ENCODE measurements at regions not wholly inside any gene's neighbourhood (a gene's known extent, or its start where the extent isn't known, plus 50 kb on each side); places are given as distances from the start of the nearest gene placed in this dataset.

- intact Hi-C loops (cut with DNase I; ENCODE audit: low total_unique reads) = no loop called here
- no peaks in the 10 kb centered on the region for H3K4me1 ChIP-seq
- H3K27ac ChIP-seq = no peak overlapping the region
- H3K9me3 ChIP-seq = no peaks in the 10 kb centered on the region
- DNase-seq = no peak
- H3K36me3 ChIP-seq = no peaks in the 10 kb centered on the region
- no peak for TF ChIP-seq CTCF (IDR thresholded peaks at IDR 0.05)
- TF ChIP-seq POLR2A (IDR thresholded peaks at IDR 0.05) = no peak
- no peak overlapping the region for H3K4me3 ChIP-seq
- no peaks in the 10 kb centered on the region for H3K27me3 ChIP-seq
Observed at GRCh38 chr4:135605076-135605475, 1403.5 kb upstream of the PABPC4L start.

DNA sequence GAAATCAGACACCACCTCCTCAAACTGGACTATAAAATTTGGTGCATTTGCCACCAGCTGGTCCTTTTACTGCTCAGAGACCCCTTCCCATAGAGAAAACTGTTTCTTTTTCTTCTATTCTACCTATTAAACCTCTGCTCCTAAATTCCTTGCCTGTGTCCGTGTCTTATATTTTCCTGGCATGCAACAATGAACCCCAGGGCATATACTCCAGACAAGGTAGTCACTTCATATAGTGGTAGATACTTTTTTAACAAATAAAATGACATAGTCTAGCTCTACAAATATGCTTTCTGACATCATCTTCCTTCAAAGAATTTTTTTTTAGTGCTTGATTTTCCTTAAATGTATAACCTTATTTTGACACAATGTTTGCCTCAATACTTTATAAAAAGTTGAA lies 1402.9 kb upstream of the PABPC4L start:
- no peaks in the 10 kb centered on the region for H3K27me3 ChIP-seq
- H3K4me3 ChIP-seq = no peak overlapping the region
- no peak for DNase-seq
- no peaks in the 10 kb centered on the region for H3K9me3 ChIP-seq
- TF ChIP-seq CTCF (IDR thresholded peaks at IDR 0.05) = no peak
- no peak for TF ChIP-seq POLR2A (IDR thresholded peaks at IDR 0.05)
- intact Hi-C loops (cut with DNase I; ENCODE audit: low total_unique reads) = no loop called here
- no peaks in the 10 kb centered on the region for H3K36me3 ChIP-seq
- H3K27ac ChIP-seq = no peak overlapping the region
- no peaks in the 10 kb centered on the region for H3K4me1 ChIP-seq

DNA sequence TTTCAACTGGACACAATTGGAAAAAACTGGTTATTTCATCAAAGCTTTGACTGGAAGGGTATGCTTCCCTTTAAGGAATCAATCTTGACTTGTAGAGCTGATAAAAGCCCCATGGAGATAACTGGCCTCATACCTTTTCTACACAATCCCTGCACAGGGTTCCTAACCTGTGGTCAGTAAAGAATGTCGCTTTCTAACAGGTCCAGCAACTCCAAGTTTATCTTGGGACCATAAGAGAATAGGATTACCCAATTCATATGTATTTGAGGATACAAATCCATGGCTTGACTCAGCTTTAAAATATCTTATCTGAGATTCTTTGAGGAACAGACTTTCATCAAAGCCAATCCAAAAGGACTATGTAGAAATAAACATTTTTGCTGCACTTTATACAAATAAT lies 1399.8 kb upstream of the PABPC4L start:
- Histone ChIP-seq H3K27ac (no peak overlapping the region), H3K4me1 (no peaks in the 10 kb centered on the region), H3K4me3 (no peak overlapping the region), H3K9me3 (no peaks in the 10 kb centered on the region), H3K36me3 (no peaks in the 10 kb centered on the region), H3K27me3 (no peaks in the 10 kb centered on the region)
- TF ChIP-seq CTCF (IDR thresholded peaks at IDR 0.05) (no peak), POLR2A (IDR thresholded peaks at IDR 0.05) (no peak)
- no peak for DNase-seq
- intact Hi-C loops (cut with DNase I; ENCODE audit: low total_unique reads) = no loop called here

DNA sequence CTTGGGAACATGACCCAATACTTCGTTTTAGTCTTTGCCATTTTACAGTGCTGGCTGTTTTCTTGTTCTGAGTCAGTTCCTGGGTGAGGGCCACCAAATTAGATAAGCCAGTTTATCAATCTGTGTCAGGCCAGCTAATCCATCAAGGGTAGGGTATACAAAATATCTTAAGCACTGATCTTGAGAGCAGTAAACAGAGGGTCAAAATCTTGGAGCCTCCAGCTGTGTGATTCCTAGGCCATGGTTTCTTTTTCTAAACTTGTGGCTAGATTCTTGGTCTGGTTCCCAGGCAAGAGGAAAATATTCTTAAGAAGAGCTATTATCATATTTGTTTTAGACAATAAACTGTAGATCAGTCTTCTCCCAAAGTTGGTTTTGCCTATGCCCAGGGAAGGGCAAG lies 1396.6 kb upstream of the PABPC4L start:
- Histone ChIP-seq H3K9me3 (no peaks in the 10 kb centered on the region), H3K27ac (no peak overlapping the region), H3K36me3 (no peaks in the 10 kb centered on the region), H3K4me3 (no peak overlapping the region), H3K4me1 (no peaks in the 10 kb centered on the region), H3K27me3 (no peaks in the 10 kb centered on the region)
- no peak for DNase-seq
- TF ChIP-seq CTCF (IDR thresholded peaks at IDR 0.05) (no peak), POLR2A (IDR thresholded peaks at IDR 0.05) (no peak)
- intact Hi-C loops (cut with DNase I; ENCODE audit: low total_unique reads) = no loop called here

GRCh38 chr4:135594521-135594920 lies 1392.9 kb upstream of the PABPC4L start:
- intact Hi-C loops (cut with DNase I; ENCODE audit: low total_unique reads) = no loop called here
- TF ChIP-seq CTCF (IDR thresholded peaks at IDR 0.05) (no peak), POLR2A (IDR thresholded peaks at IDR 0.05) (no peak)
- H3K4me1 ChIP-seq = no peaks in the 10 kb centered on the region
- H3K27ac ChIP-seq = no peak overlapping the region
- no peaks in the 10 kb centered on the region for H3K9me3 ChIP-seq
- no peaks in the 10 kb centered on the region for H3K27me3 ChIP-seq
- no peak for DNase-seq
- no peak overlapping the region for H3K4me3 ChIP-seq
- H3K36me3 ChIP-seq = no peaks in the 10 kb centered on the region
